A673 (cell line): ENCODE measurements at regions not wholly inside any gene's neighbourhood (a gene's known extent, or its start where the extent isn't known, plus 50 kb on each side); places are given as distances from the start of the nearest gene placed in this dataset.

Experiments
- CTCF ChIP-seq: fragments of 300-800, 200-600 bp; sonication (generic); conservative IDR thresholded peaks from 2 replicates; pipeline ENCODE4 v1.5.1; 2017; ENCODE audit warnings: low read depth, mild to moderate bottlenecking, antibody characterized with exemption, low read length, moderate library complexity, mixed read lengths
- EZH2 ChIP-seq: fragments of 200-600 bp; sonication (generic); IDR thresholded peaks from 2 replicates; pipeline ENCODE4 v1.6.1; 2017; ENCODE audit warnings: borderline replicate concordance, low read depth, mild to moderate bottlenecking, mixed read lengths, antibody characterized with exemption, low read length; ENCODE audit not compliant: poor library complexity, severe bottlenecking

GRCh38 chr11:129720994-129721393, 94.7 kb upstream of the TMEM45B start:
- TF ChIP-seq EZH2 (no peak), CTCF (no peak)
